ENCODE measurements at regions not wholly inside any gene's neighbourhood (a gene's known extent, or its start where the extent isn't known, plus 50 kb on each side); places are given as distances from the start of the nearest gene placed in this dataset.

GRCh38 chr5:145050181-145050580, 785.0 kb downstream of the PRELID2 start:
- Histone ChIP-seq H3K4me1 (ENCODE audit: insufficient read depth) (no peaks in the 10 kb centered on the region), H3K27ac (ENCODE audit: low read depth) (no peak overlapping the region), H4K20me1 (replicated peaks; ENCODE audit: insufficient read depth) (no peaks in the 10 kb centered on the region), H3F3A (replicated peaks; ENCODE audit: low read depth) (no peaks in the 10 kb centered on the region), H3K27me3 (ENCODE audit: insufficient read depth) (no peaks in the 10 kb centered on the region), H3K79me2 (replicated peaks; ENCODE audit: insufficient read depth) (no peaks in the 10 kb centered on the region), H3K36me3 (ENCODE audit: insufficient read depth) (no peaks in the 10 kb centered on the region), H3K4me3 (no peak overlapping the region), H3K4me2 (no peak overlapping the region), H3K9me2 (ENCODE audit: insufficient read depth) (no peaks in the 10 kb centered on the region), H2AFZ (no peak overlapping the region)
- Mint-ChIP-seq H3K9me3 (no peaks in the 10 kb centered on the region), H3K4me3 (no peak overlapping the region), H3K4me1 (no peaks in the 10 kb centered on the region), H3K27me3 (ENCODE audit: insufficient read depth, low read depth, poor library complexity) (no peaks in the 10 kb centered on the region), H3K27ac (no peak overlapping the region), H3K36me3 (ENCODE audit: low read depth) (no peaks in the 10 kb centered on the region)
- ATAC-seq (no peak), DNase-seq (ENCODE audit: low spot score) (no peak)
- no peak for TF ChIP-seq CTCF (conservative IDR thresholded peaks at IDR 0.05; ENCODE audit: low read depth in 2 of 2)
- TF ChIP-seq JUNB (IDR thresholded peaks at IDR 0.05; ENCODE audit: unreplicated experiment) = no peak
- no peak for TF ChIP-seq REST (IDR thresholded peaks at IDR 0.05; ENCODE audit: unreplicated experiment)
- TF ChIP-seq STAT1 (IDR thresholded peaks at IDR 0.05; ENCODE audit: unreplicated experiment) = no peak
- no peak for TF ChIP-seq EZH2 (IDR thresholded peaks at IDR 0.05; ENCODE audit: low read depth, unreplicated experiment)
- TF ChIP-seq NANOG (IDR thresholded peaks at IDR 0.05; ENCODE audit: borderline replicate concordance) = no peak
- no peak for TF ChIP-seq ZNF331 (CRISPR knock-in tag; IDR thresholded peaks at IDR 0.05; ENCODE audit: low read depth)
- no peak for TF ChIP-seq EZH2phosphoT487 (IDR thresholded peaks at IDR 0.05; ENCODE audit: unreplicated experiment)
- TF ChIP-seq ZNF462 (CRISPR knock-in tag; IDR thresholded peaks at IDR 0.05) = no peak
- TF ChIP-seq CREB1 (CRISPR knock-in tag; IDR thresholded peaks at IDR 0.05; ENCODE audit: low read depth) = no peak
- TF ChIP-seq ZNF114 (CRISPR knock-in tag; IDR thresholded peaks at IDR 0.05) = no peak
- no peak for TF ChIP-seq ETS1 (IDR thresholded peaks at IDR 0.05)
- no peak for TF ChIP-seq POLR2AphosphoS5 (IDR thresholded peaks at IDR 0.05; ENCODE audit: low read depth)

All from GM23338 (cell line).